Sigmoid colon (tissue), 4 donors: ENCODE measurements at regions not wholly inside any gene's neighbourhood (a gene's known extent, or its start where the extent isn't known, plus 50 kb on each side); places are given as distances from the start of the nearest gene placed in this dataset.

Experiments used
- POLR2A ChIP-seq, 2 donors: fragments of 450-650 bp; IDR thresholded peaks; one replicate each; pipeline ENCODE4 v1.6.1; 2016; ENCODE audit warnings: antibody characterized with exemption in 2 of 2, mild to moderate bottlenecking in 2 of 2, moderate library complexity in 2 of 2
- POLR2AphosphoS5 ChIP-seq, 4 donors: sonication (generic); formaldehyde crosslinking; IDR thresholded peaks; one replicate each; pipeline ENCODE4 v1.6.1; 2017; ENCODE audit warnings: antibody characterized with exemption in 4 of 4
- TF ChIP-seq, protein P1 (sequence below), 4 experiments: fragments of 450-650 bp in 3 of 4; fragments of 200-600 bp in 1 of 4; IDR thresholded peaks; one replicate each; pipeline ENCODE4 v1.5.1; 2016 to 2019; ENCODE audit warnings: antibody characterized with exemption in 4 of 4, mild to moderate bottlenecking in 3 of 4, moderate library complexity in 2 of 4

- TF ChIP-seq POLR2A (IDR thresholded peaks at IDR 0.05) (no peak), POLR2AphosphoS5 (IDR thresholded peaks at IDR 0.05) (no peak)
- TF ChIP-seq, protein P1, sequence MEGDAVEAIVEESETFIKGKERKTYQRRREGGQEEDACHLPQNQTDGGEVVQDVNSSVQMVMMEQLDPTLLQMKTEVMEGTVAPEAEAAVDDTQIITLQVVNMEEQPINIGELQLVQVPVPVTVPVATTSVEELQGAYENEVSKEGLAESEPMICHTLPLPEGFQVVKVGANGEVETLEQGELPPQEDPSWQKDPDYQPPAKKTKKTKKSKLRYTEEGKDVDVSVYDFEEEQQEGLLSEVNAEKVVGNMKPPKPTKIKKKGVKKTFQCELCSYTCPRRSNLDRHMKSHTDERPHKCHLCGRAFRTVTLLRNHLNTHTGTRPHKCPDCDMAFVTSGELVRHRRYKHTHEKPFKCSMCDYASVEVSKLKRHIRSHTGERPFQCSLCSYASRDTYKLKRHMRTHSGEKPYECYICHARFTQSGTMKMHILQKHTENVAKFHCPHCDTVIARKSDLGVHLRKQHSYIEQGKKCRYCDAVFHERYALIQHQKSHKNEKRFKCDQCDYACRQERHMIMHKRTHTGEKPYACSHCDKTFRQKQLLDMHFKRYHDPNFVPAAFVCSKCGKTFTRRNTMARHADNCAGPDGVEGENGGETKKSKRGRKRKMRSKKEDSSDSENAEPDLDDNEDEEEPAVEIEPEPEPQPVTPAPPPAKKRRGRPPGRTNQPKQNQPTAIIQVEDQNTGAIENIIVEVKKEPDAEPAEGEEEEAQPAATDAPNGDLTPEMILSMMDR (IDR thresholded peaks at IDR 0.05): no peak
Observed at GRCh38 chr1:220952961-220953643, 73.9 kb downstream of the HLX start.
